HepG2 (cell line): ENCODE measurements at regions not wholly inside any gene's neighbourhood (a gene's known extent, or its start where the extent isn't known, plus 50 kb on each side); places are given as distances from the start of the nearest gene placed in this dataset.
"Not testable (repeated sequence)": the region's sequence is repeated elsewhere in the genome, so short reads cannot be mapped to it uniquely, and the experiment has no call there.

Source experiments
- ATAC-seq: fragments of 200-7000 bp; cut with Tn5 transposase; 3 replicates; pipeline ENCODE4 v1.9.1; 2020; ENCODE audit warnings: mild to moderate bottlenecking, moderate library complexity
- BruUV-seq: library from RNA; stranded (reverse); fragments of 400-500 nt; replicated peaks from 2 replicates; lab custom pipeline; 2021; lab: Mats Ljungman, UMichigan
- CTCF ChIA-PET: fragments of 300-600 bp; formaldehyde crosslinking; extraction: SDS; loops from one replicate; lab custom pipeline; 2021; ENCODE audit warnings: low total read pairs, inconsistent platforms, low intra/inter-chr PET ratio; lab: Yijun Ruan, JAX
- POLR2A ChIA-PET: fragments of 350-600 bp; sonication (Branson Sonifier 250); formaldehyde crosslinking; loops from one replicate; lab custom pipeline; 2020; ENCODE audit warnings: antibody characterized with exemption, inconsistent platforms; lab: Yijun Ruan, JAX
- DNase-seq: peaks from one replicate; pipeline ENCODE4 v3.0.0-alpha.2; 2015; ENCODE audit warnings: low spot score
- FAIRE-seq: peaks from 3 replicates; lab custom pipeline; 2011; peaks lifted over from hg19 to GRCh38; lab: Jason Lieb, UNC
- H2AFZ ChIP-seq: one replicate; pipeline ENCODE4 v1.6.1; 2011; ENCODE audit warnings: low read length, inconsistent platforms
- H3K27ac ChIP-seq: fragments of 300-600 bp; 3 replicates; pipeline ENCODE4 v1.8.0; 2011; ENCODE audit warnings: mixed run types, mild to moderate bottlenecking, mixed read lengths, low read length, inconsistent platforms; ENCODE audit not compliant: insufficient read depth; ENCODE audit errors: extremely low read length
- H3K27me3 ChIP-seq, 2 experiments: fragments of 200-600 bp in 1 of 2; 2 replicates in 1 of 2; 3 replicates in 1 of 2; pipeline versions ENCODE4 v1.6.0 to v1.8.0; 2011; ENCODE audit warnings: low read length in 2 of 2, mild to moderate bottlenecking in 2 of 2, moderate library complexity in 2 of 2, inconsistent platforms in 1 of 2; ENCODE audit not compliant: insufficient read depth in 2 of 2, control insufficient read depth in 1 of 2
- H3K36me3 ChIP-seq, 2 experiments: fragments of 200-600 bp in 1 of 2; replicated peaks in 1 of 2; 2 replicates in 1 of 2; 3 replicates in 1 of 2; pipeline versions ENCODE4 v1.5.1 to v1.8.0; 2011; ENCODE audit warnings: low read length in 2 of 2, inconsistent platforms in 1 of 2; ENCODE audit not compliant: insufficient read depth in 2 of 2, control insufficient read depth in 1 of 2
- H3K4me1 ChIP-seq: 2 replicates; pipeline ENCODE4 v1.5.1; 2012; ENCODE audit warnings: low read length, inconsistent platforms; ENCODE audit not compliant: insufficient read depth
- H3K4me2 ChIP-seq: 2 replicates; pipeline ENCODE4 v1.6.0; 2011; ENCODE audit warnings: low read depth, low read length, inconsistent platforms
- H3K4me3 ChIP-seq, 3 experiments: fragments of 200-600 bp in 1 of 3; sonication (generic), shearing (Covaris generic) in 1 of 3; replicated peaks in 1 of 3; 2 replicates each; pipeline ENCODE4 v1.5.1; 2011 to 2016; ENCODE audit warnings: low read length in 3 of 3, inconsistent platforms in 2 of 3, low read depth in 2 of 3, mild to moderate bottlenecking in 2 of 3, control low read depth in 1 of 3, mixed read lengths in 1 of 3; ENCODE audit not compliant: insufficient read depth in 1 of 3
- H3K79me2 ChIP-seq: one replicate; pipeline ENCODE4 v1.6.1; 2011; ENCODE audit warnings: low read length, inconsistent platforms; ENCODE audit not compliant: insufficient read depth
- H3K9ac ChIP-seq: 2 replicates; pipeline ENCODE4 v1.6.0; 2011; ENCODE audit warnings: mild to moderate bottlenecking, low read depth, low read length, inconsistent platforms; ENCODE audit not compliant: insufficient read depth
- H3K9me3 ChIP-seq: 2 replicates; pipeline ENCODE4 v1.5.1; 2012; ENCODE audit warnings: mild to moderate bottlenecking, low read length
- H4K20me1 ChIP-seq: 2 replicates; pipeline ENCODE4 v1.6.0; 2011; ENCODE audit warnings: inconsistent platforms, mild to moderate bottlenecking, low read length, moderate library complexity; ENCODE audit not compliant: insufficient read depth
- REL ChIP-seq: sonication (generic); formaldehyde crosslinking; conservative IDR thresholded peaks from 2 replicates; pipeline ENCODE4 v1.8.0; 2022; ENCODE audit warnings: mild to moderate bottlenecking, missing genetic modification reagents, moderate library complexity
- RFX1 ChIP-seq: fragments of 450-650 bp; IDR thresholded peaks from 2 replicates; pipeline ENCODE4 v1.6.1; 2017
- ZBTB8A ChIP-seq: sonication (generic); formaldehyde crosslinking; IDR thresholded peaks from 2 replicates; pipeline ENCODE4 v1.4.0; 2020; ENCODE audit warnings: mild to moderate bottlenecking, low read depth, missing genetic modification reagents, borderline replicate concordance
- ZNF552 ChIP-seq: sonication (generic); formaldehyde crosslinking; IDR thresholded peaks from 2 replicates; pipeline ENCODE4 v1.9.0; 2022; ENCODE audit warnings: missing genetic modification reagents, mild to moderate bottlenecking, borderline replicate concordance
- WGBS: methylation state at CpG from one replicate; pipeline ENCODE4 v1.1.6; 2017; ENCODE audit warnings: low lambda C conversion rate; 5-methylcytosine and 5-hydroxymethylcytosine counted together
- in situ Hi-C: cut with HindIII; loops from 2 replicates; pipeline ENCODE4 v1.10.0; 2017; ENCODE audit warnings: low pct_unique_long_range_greater_than_20kb; ENCODE audit not compliant: extremely low pct_ligation_motif_present
- intact Hi-C: fragments of 100-400 bp; cut with micrococcal nuclease; formaldehyde crosslinking; loops from one replicate; pipeline ENCODE4 v1.10.0; 2022; ENCODE audit not compliant: unreplicated experiment

DNA sequence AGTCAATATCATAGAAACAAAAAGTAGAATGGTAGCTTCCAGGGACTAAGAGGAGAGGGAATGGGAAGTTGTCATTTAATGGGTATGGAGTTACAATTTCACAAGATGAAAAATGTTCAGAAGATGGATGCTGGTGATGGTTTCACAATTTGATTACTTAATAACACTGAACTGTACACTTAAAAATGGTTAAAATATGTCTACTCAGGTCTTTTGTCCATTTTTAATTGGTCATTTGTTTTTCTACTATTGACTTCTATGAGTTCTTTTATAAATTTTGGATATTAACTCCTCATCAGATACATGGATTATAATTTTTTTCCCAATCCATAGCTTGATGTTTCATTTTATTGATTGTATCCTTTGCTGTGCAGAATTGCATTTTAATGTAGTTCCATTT is 275.5 kb downstream of the AKAIN1 start (continued):
- TF ChIP-seq ZBTB8A (CRISPR knock-in tag) = no peak

DNA sequence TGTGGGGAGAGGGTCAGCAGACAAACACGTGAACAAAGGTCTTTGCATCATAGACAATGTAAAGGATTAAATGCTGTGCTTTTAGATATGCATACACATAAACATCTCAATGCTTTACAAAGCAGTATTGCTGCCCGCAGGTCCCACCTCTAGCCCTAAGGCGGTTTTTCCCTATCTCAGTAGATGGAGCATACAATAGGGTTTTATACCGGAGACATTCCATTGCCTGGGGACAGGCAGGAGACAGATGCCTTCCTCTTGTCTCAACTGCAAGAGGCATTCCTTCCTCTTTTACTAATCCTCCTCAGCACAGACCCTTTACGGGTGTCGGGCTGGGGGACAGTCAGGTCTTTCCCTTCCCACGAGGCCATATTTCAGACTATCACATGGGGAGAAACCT is 279.5 kb downstream of the AKAIN1 start:
- BruUV-seq, FAIRE-seq: not testable (repeated sequence)

DNA sequence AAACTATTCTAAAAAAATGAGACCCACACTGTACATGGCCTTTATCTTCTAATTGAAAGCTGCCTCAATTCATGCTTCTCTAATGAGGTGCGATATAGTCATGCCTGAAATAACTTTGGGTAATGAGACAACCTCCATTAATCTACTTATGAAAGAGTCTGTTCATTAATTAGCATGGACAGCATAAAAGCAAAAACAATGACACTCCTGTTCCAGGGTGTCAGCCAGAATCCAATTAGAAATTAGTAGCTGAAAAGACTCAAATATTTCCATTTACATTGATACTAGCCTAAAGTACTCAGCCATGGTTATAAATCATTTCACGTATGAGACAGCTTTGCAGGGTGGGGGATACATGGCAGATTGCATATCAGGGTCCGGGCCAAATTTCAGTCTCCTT is 288.7 kb downstream of the AKAIN1 start:
- WGBS = 2% methylated on average over 3 of the region's 3 CpGs
- Histone ChIP-seq H4K20me1 (no peaks in the 10 kb centered on the region), H3K9me3 (peaks cover 31% of the 10 kb centered on the region), H3K36me3 (no peaks in the 10 kb centered on the region), H3K4me1 (no peaks in the 10 kb centered on the region), H3K9ac (no peak overlapping the region), H3K79me2 (no peaks in the 10 kb centered on the region), H3K4me3 (no peak overlapping the region), H2AFZ (no peak overlapping the region), H3K27me3 (no peaks in the 10 kb centered on the region), H3K27ac (no peak overlapping the region), H3K4me2 (no peak overlapping the region)
- ChIA-PET POLR2A (no interaction called here), CTCF (no interaction called here)
- ATAC-seq (no peak), DNase-seq (no peak), FAIRE-seq (no peak)
- no peak for TF ChIP-seq ZNF552
- TF ChIP-seq REL = no peak
- TF ChIP-seq RFX1 = no peak
- in situ Hi-C loops = loop anchor here (25.0 kb wide), 1 partner anchor 104 kb away; no protein-coding TSS in a partner anchor
- intact Hi-C loops = no loop called here
- BruUV-seq = no TSS peak

More for the DNA sequence above, 279.5 kb downstream of the AKAIN1 start:
- H3K27me3 ChIP-seq, H3K9ac ChIP-seq, H3K27ac ChIP-seq, DNase-seq, CTCF ChIA-PET, ATAC-seq, intact Hi-C loops, H3K79me2 ChIP-seq, H3K4me2 ChIP-seq, H4K20me1 ChIP-seq, H2AFZ ChIP-seq, H3K4me1 ChIP-seq, POLR2A ChIA-PET, H3K36me3 ChIP-seq, H3K4me3 ChIP-seq: not testable (repeated sequence)
- 18% methylated on average over 4 of the region's 7 CpGs for WGBS
- in situ Hi-C loops = loop anchor here (25.0 kb wide), 1 partner anchor 95 kb away; no protein-coding TSS in a partner anchor
- peaks cover 54% of the 10 kb centered on the region for H3K9me3 ChIP-seq
